Endothelial cell of umbilical vein (primary cell): ENCODE measurements at regions not wholly inside any gene's neighbourhood (a gene's known extent, or its start where the extent isn't known, plus 50 kb on each side); places are given as distances from the start of the nearest gene placed in this dataset.

ENCODE experiments used
- BruUV-seq: library from RNA; stranded (reverse); fragments of 400-500 nt; replicated peaks from 2 replicates; lab custom pipeline; 2021; lab: Mats Ljungman, UMichigan
- CTCF ChIA-PET: fragments of 300-600, 350-600 bp; sonication (Branson Sonifier 250); formaldehyde crosslinking; loops from one replicate; lab custom pipeline; 2021; ENCODE audit warnings: antibody characterized with exemption, inconsistent platforms; lab: Charles Lee
- POLR2A ChIA-PET: fragments of 300-600, 350-600 bp; sonication (Branson Sonifier 250); formaldehyde crosslinking; loops from one replicate; lab custom pipeline; 2021; ENCODE audit warnings: antibody characterized with exemption, inconsistent platforms; lab: Charles Lee
- DNase-seq: peaks from one replicate; pipeline ENCODE4 v3.0.0-alpha.2; 2011; ENCODE audit warnings: low read depth, low spot score
- FAIRE-seq: peaks from 2 replicates; lab custom pipeline; 2011; peaks lifted over from hg19 to GRCh38; lab: Jason Lieb, UNC
- H2AFZ ChIP-seq: 2 replicates; pipeline ENCODE4 v1.6.0; 2012; ENCODE audit warnings: low read depth, low read length, control low read depth, inconsistent platforms
- H3K27ac ChIP-seq: 2 replicates; pipeline ENCODE4 v1.5.1; 2011; ENCODE audit warnings: low read depth, mild to moderate bottlenecking, control low read depth, low read length, moderate library complexity; ENCODE audit not compliant: insufficient read depth
- H3K27me3 ChIP-seq, 2 experiments: 2 replicates each; pipeline versions ENCODE4 v1.6.0 to v1.6.1; 2011; ENCODE audit warnings: low read length in 2 of 2, mixed read lengths in 1 of 2; ENCODE audit not compliant: control insufficient read depth in 2 of 2, insufficient read depth in 2 of 2
- H3K36me3 ChIP-seq, 2 experiments: 2 replicates in 1 of 2; 3 replicates in 1 of 2; pipeline ENCODE4 v1.5.1; 2011; ENCODE audit warnings: low read length in 2 of 2, mild to moderate bottlenecking in 1 of 2, moderate library complexity in 1 of 2; ENCODE audit not compliant: control insufficient read depth in 2 of 2, insufficient read depth in 2 of 2; ENCODE audit errors: extremely low read depth in 1 of 2
- H3K4me1 ChIP-seq: 3 replicates; pipeline ENCODE4 v1.5.1; 2011; ENCODE audit warnings: mild to moderate bottlenecking, low read length; ENCODE audit not compliant: control insufficient read depth, insufficient read depth; ENCODE audit errors: extremely low read depth
- H3K4me2 ChIP-seq: 2 replicates; pipeline ENCODE4 v1.6.1; 2011; ENCODE audit warnings: low read length, control low read depth, mixed read lengths; ENCODE audit not compliant: insufficient read depth
- H3K4me3 ChIP-seq, 3 experiments: fragments of 200-600 bp in 1 of 3; sonication (generic), shearing (Covaris generic) in 1 of 3; replicated peaks in 1 of 3; 2 replicates each; pipeline ENCODE4 v1.5.1; 2011 to 2016; ENCODE audit warnings: control low read depth in 3 of 3, low read length in 3 of 3, mild to moderate bottlenecking in 2 of 3, inconsistent platforms in 1 of 3, low read depth in 1 of 3, moderate library complexity in 1 of 3; ENCODE audit not compliant: insufficient read depth in 1 of 3
- H3K79me2 ChIP-seq: 2 replicates; pipeline ENCODE4 v1.6.0; 2012; ENCODE audit warnings: low read length, inconsistent platforms; ENCODE audit not compliant: control insufficient read depth, insufficient read depth
- H3K9ac ChIP-seq: replicated peaks from 2 replicates; pipeline ENCODE3; 2011; ENCODE audit warnings: low read length, control low read depth; ENCODE audit not compliant: insufficient read depth; ENCODE audit errors: extremely low read depth
- H3K9me1 ChIP-seq: replicated peaks from 3 replicates; pipeline ENCODE4 v1.6.0; 2011; ENCODE audit warnings: mild to moderate bottlenecking, low read length; ENCODE audit not compliant: control insufficient read depth, insufficient read depth; ENCODE audit errors: extremely low read depth
- H3K9me3 ChIP-seq: replicated peaks from 2 replicates; pipeline ENCODE4 v1.5.1; 2012; ENCODE audit warnings: low read length, inconsistent platforms; ENCODE audit not compliant: control insufficient read depth, insufficient read depth
- H4K20me1 ChIP-seq: replicated peaks from 2 replicates; pipeline ENCODE3; 2011; ENCODE audit warnings: mild to moderate bottlenecking, low read length; ENCODE audit not compliant: control insufficient read depth, insufficient read depth; ENCODE audit errors: extremely low read depth
- CTCF ChIP-seq, 2 donors: IDR thresholded peaks; 1 replicate in 1 of 2; 2 replicates in 1 of 2; pipeline ENCODE4 v1.5.1; 2011; ENCODE audit warnings: low read length in 2 of 2, mild to moderate bottlenecking in 2 of 2, moderate library complexity in 2 of 2, control low read depth in 1 of 2, inconsistent platforms in 1 of 2, low read depth in 1 of 2; ENCODE audit not compliant: insufficient read depth in 1 of 2; ENCODE audit errors: extremely low read depth in 1 of 2
- EZH2 ChIP-seq: IDR thresholded peaks from 2 replicates; pipeline ENCODE4 v1.6.1; 2012; ENCODE audit warnings: borderline replicate concordance, low read depth, mild to moderate bottlenecking, moderate library complexity, low read length, inconsistent platforms; ENCODE audit not compliant: severe bottlenecking
- FOS ChIP-seq: IDR thresholded peaks from 2 replicates; pipeline ENCODE4 v1.6.1; 2011; ENCODE audit warnings: mild to moderate bottlenecking, low read length, moderate library complexity, borderline replicate concordance; ENCODE audit not compliant: insufficient read depth
- GATA2 ChIP-seq: IDR thresholded peaks from 2 replicates; pipeline ENCODE4 v1.7.0; 2011; ENCODE audit warnings: low read depth, mild to moderate bottlenecking, moderate library complexity, mixed read lengths, low read length; ENCODE audit not compliant: insufficient read length, insufficient read depth
- JUN ChIP-seq: IDR thresholded peaks from 2 replicates; pipeline ENCODE4 v1.6.1; 2011; ENCODE audit warnings: borderline replicate concordance, low read depth; ENCODE audit not compliant: insufficient read length, insufficient read depth
- MAX ChIP-seq: IDR thresholded peaks from 2 replicates; pipeline ENCODE4 v1.6.1; 2011; ENCODE audit not compliant: insufficient read depth, insufficient read length
- MYC ChIP-seq: IDR thresholded peaks from one replicate; pipeline ENCODE4 v1.6.1; 2011; ENCODE audit warnings: mild to moderate bottlenecking, low read depth, low read length
- POLR2A ChIP-seq: IDR thresholded peaks from 2 replicates; pipeline ENCODE4 v1.6.1; 2012; ENCODE audit warnings: low read depth, mild to moderate bottlenecking, control low read depth, low read length
- POLR2AphosphoS5 ChIP-seq: IDR thresholded peaks from 2 replicates; pipeline ENCODE4 v1.6.1; 2012; ENCODE audit warnings: low read depth, mild to moderate bottlenecking, control low read depth, low read length, moderate library complexity; ENCODE audit not compliant: insufficient read depth
- dilution Hi-C: fragments of 300-500 bp; cut with MboI; formaldehyde crosslinking; loops from one replicate; pipeline ENCODE4 v1.15.0; 2019; ENCODE audit warnings: low sequenced_read_pairs; ENCODE audit not compliant: extremely low pct_ligation_motif_present
- intact Hi-C: fragments of 100-400 bp; cut with micrococcal nuclease; formaldehyde crosslinking; loops from one replicate; pipeline ENCODE4 v1.10.0; 2022

DNA sequence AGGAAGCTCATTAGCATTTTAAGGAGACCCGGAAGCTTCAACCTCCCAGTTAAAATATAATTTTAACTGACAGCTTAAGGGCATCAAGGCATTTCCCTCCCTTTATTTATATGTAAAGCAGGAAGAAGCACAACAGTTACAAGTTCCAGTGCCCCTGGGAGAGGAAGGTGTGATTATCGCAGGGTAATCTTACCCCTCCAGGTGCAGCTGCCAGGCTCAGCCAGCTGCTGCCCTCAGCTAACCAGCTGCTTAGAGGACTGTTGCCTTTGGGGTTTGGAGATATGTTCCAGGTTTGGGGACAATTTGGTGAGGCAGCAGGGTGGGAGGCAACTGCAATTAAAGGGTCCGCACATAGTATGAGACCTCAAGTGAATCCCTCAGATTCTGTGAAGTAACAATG lies 55.3 kb upstream of the SETBP1 start:
- no peaks in the 10 kb centered on the region for H4K20me1 ChIP-seq
- H3K4me1 ChIP-seq = peaks cover 5% of the 10 kb centered on the region
- H3K9me3 ChIP-seq = no peaks in the 10 kb centered on the region
- ChIA-PET CTCF (no interaction called here), POLR2A (no interaction called here)
- intact Hi-C loops (no loop called here), dilution Hi-C loops (no loop called here)
- H3K4me3 ChIP-seq = no peak overlapping the region
- H3K9ac ChIP-seq = no peak overlapping the region
- no peaks in the 10 kb centered on the region for H3K9me1 ChIP-seq
- FAIRE-seq = no peak
- BruUV-seq = no TSS peak
- DNase-seq = no peak
- H3K79me2 ChIP-seq = no peaks in the 10 kb centered on the region
- H3K27me3 ChIP-seq = no peaks in the 10 kb centered on the region
- TF ChIP-seq JUN (no peak), EZH2 (no peak), POLR2AphosphoS5 (no peak), FOS (no peak), GATA2 (no peak), POLR2A (no peak), CTCF (IDR thresholded peaks at IDR 0.05; ENCODE audit: extremely low read depth in 1 of 2, insufficient read depth in 1 of 2, low read depth in 1 of 2, low read length in 2 of 2) (no peak), MYC (no peak), MAX (no peak)
- no peaks in the 10 kb centered on the region for H3K36me3 ChIP-seq
- H3K27ac ChIP-seq = no peak overlapping the region
- no peak overlapping the region for H2AFZ ChIP-seq
- H3K4me2 ChIP-seq = no peak overlapping the region
